Erythroblast (primary cell): ENCODE measurements at regions not wholly inside any gene's neighbourhood (a gene's known extent, or its start where the extent isn't known, plus 50 kb on each side); places are given as distances from the start of the nearest gene placed in this dataset.

Source experiments
- GATA1 ChIP-seq: IDR thresholded peaks from 2 replicates; pipeline ENCODE4 v1.6.1; 2011; ENCODE audit warnings: low read depth, mild to moderate bottlenecking, control low read depth, low read length, moderate library complexity
- POLR2A ChIP-seq: IDR thresholded peaks from 2 replicates; pipeline ENCODE4 v1.6.1; 2011; ENCODE audit warnings: mild to moderate bottlenecking, low read length

GRCh38 chr21:24470852-24471251 is 1136.4 kb downstream of the MRPL39 start:
- TF ChIP-seq POLR2A = no peak
- no peak for TF ChIP-seq GATA1
